ENCODE measurements at regions not wholly inside any gene's neighbourhood (a gene's known extent, or its start where the extent isn't known, plus 50 kb on each side); places are given as distances from the start of the nearest gene placed in this dataset.

DNA sequence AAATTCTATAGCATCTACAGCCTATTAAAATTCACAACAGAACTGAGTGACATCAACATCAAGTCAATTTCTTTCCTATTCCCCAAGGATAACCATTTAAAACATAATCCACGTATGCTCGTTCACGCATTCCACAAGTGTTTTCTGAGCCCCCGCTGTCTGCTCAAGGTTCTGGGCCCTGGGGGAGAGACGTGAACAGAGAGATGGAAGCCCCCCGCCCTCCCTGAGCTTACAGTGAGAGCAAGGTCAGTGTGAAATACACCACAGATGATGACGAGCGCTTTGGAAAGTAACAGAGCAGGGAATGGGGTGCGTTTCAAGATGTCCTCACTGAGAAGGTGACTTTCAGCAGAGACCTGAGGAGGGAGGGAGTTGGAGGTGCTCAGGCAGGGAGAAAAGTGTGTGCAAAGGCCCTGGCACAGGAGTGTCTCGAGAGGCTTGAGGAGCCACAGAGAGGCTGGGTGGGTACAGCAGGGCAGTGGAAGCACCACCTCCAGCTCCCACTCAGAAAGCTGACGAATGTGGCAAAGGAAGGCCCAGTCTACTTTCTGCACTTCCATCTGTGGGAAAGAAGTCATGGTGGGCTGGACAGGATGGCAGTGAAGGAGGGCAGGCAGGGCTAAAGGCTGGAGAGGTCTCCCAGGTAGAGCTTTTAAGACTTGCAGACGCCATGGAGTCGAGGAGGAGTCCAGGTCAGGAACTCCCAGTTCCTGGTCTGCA lies 88.3 kb downstream of the DLL1 start:
- no peak overlapping the region for H3K27ac Mint-ChIP-seq
- Histone ChIP-seq H3K9ac (ENCODE audit: insufficient read depth, low read length, poor library complexity, severe bottlenecking) (no peak overlapping the region), H3K4me2 (replicated peaks; ENCODE audit: extremely low read depth, low read length, poor library complexity, severe bottlenecking) (no peak overlapping the region)

DNA sequence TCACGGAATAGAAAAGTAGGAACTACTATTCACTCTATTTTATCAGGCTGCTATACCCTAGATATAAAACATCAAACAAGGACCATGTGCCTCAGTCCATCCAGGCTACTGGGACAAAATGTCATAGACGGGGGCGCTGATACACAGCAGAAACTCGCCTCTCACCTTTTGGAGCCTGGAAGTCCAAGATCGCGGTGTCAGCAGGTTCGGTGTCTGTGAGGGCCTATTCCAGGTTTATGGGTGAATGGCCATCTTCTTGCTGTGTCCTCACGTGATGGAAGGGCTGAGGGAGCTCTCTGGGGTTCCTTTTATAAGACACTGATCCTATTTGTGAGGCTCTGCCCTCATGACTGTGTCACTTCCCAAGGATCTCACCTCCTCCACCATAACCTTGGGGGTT lies 89.5 kb downstream of the DLL1 start:
- Histone ChIP-seq H3K4me2 (replicated peaks; ENCODE audit: extremely low read depth, low read length, poor library complexity, severe bottlenecking) (no peak overlapping the region), H3K9me3 (replicated peaks in 1 of 2; ENCODE audit: control insufficient read depth in 1 of 2, insufficient read depth in 1 of 2, low read length in 2 of 2) (no peaks in the 10 kb centered on the region), H3K4me1 (ENCODE audit: control insufficient read depth in 1 of 2, insufficient read depth in 2 of 2, low read length in 2 of 2) (no peaks in the 10 kb centered on the region), H4K20me1 (ENCODE audit: insufficient read depth, low read length) (no peaks in the 10 kb centered on the region), H3K79me2 (ENCODE audit: insufficient read depth, low read length) (no peaks in the 10 kb centered on the region), H2AFZ (ENCODE audit: insufficient read depth, low read depth, low read length, poor library complexity, severe bottlenecking) (no peak overlapping the region), H3K9ac (ENCODE audit: insufficient read depth, low read length, poor library complexity, severe bottlenecking) (no peak overlapping the region), H3K27me3 (ENCODE audit: control insufficient read depth in 2 of 2, insufficient read depth in 2 of 2, low read length in 2 of 2) (peaks cover 0 to 3% of the 10 kb centered on the region in 2 donors), H3K4me3 (replicated peaks in 1 of 3; ENCODE audit: low read depth in 2 of 3, low read length in 3 of 3) (no peak overlapping the region), H3K36me3 (replicated peaks in 1 of 2; ENCODE audit: control insufficient read depth in 1 of 2, insufficient read depth in 2 of 2, low read length in 2 of 2) (no peaks in the 10 kb centered on the region), H3K27ac (ENCODE audit: low read depth in 1 of 2, low read length in 2 of 2) (no peak overlapping the region)
- peaks cover 11 to 23% (median 17%) of the 10 kb centered on the region in 7 donors for H3K9me3 Mint-ChIP-seq
- no peak for TF ChIP-seq CTCF (IDR thresholded peaks at IDR 0.05)
- WGBS (ENCODE audit: insufficient coverage), result 98% methylated on average over 6 of the region's 8 CpGs
- H3K4me3 Mint-ChIP-seq, result no peak overlapping the region
- H3K27me3 Mint-ChIP-seq (ENCODE audit: low read depth in 3 of 3), result peaks cover 2 to 5% (median 4%) of the 10 kb centered on the region in 3 donors
- H3K36me3 Mint-ChIP-seq, result no peaks in the 10 kb centered on the region
- no peak for DNase-seq
- H3K4me1 Mint-ChIP-seq, result no peaks in the 10 kb centered on the region
- intact Hi-C loops (cut with micrococcal nuclease), result no loop called here
- no peak overlapping the region for H3K27ac Mint-ChIP-seq

More for the DNA sequence above, 88.3 kb downstream of the DLL1 start:
- Histone ChIP-seq H3K4me1 (ENCODE audit: control insufficient read depth in 1 of 2, insufficient read depth in 2 of 2, low read length in 2 of 2) (no peaks in the 10 kb centered on the region), H3K79me2 (ENCODE audit: insufficient read depth, low read length) (no peaks in the 10 kb centered on the region), H3K4me3 (replicated peaks in 1 of 3; ENCODE audit: low read depth in 2 of 3, low read length in 3 of 3) (no peak overlapping the region), H3K36me3 (replicated peaks in 1 of 2; ENCODE audit: control insufficient read depth in 1 of 2, insufficient read depth in 2 of 2, low read length in 2 of 2) (no peaks in the 10 kb centered on the region), H2AFZ (ENCODE audit: insufficient read depth, low read depth, low read length, poor library complexity, severe bottlenecking) (no peak overlapping the region), H3K9me3 (replicated peaks in 1 of 2; ENCODE audit: control insufficient read depth in 1 of 2, insufficient read depth in 1 of 2, low read length in 2 of 2) (no peaks in the 10 kb centered on the region), H4K20me1 (ENCODE audit: insufficient read depth, low read length) (no peaks in the 10 kb centered on the region), H3K27ac (ENCODE audit: low read depth in 1 of 2, low read length in 2 of 2) (no peak overlapping the region), H3K27me3 (ENCODE audit: control insufficient read depth in 2 of 2, insufficient read depth in 2 of 2, low read length in 2 of 2) (no peaks in the 10 kb centered on the region)
- peaks cover 8 to 22% (median 16%) of the 10 kb centered on the region in 7 donors for H3K9me3 Mint-ChIP-seq
- peaks cover 0 to 5% (median 4%) of the 10 kb centered on the region in 3 donors for H3K27me3 Mint-ChIP-seq (ENCODE audit: low read depth in 3 of 3)
- intact Hi-C loops (cut with micrococcal nuclease), result no loop called here
- no peaks in the 10 kb centered on the region for H3K36me3 Mint-ChIP-seq
- no peak for DNase-seq
- 93% methylated on average over 12 of the region's 13 CpGs for WGBS (ENCODE audit: insufficient coverage)
- TF ChIP-seq CTCF (IDR thresholded peaks at IDR 0.05), result no peak
- H3K4me1 Mint-ChIP-seq, result no peaks in the 10 kb centered on the region
- peak overlapping the region in 1 of 2 donors; percentile 28 for H3K4me3 Mint-ChIP-seq

Data from CD14-positive monocyte (primary cell).